H9 (cell line): ENCODE measurements at regions not wholly inside any gene's neighbourhood (a gene's known extent, or its start where the extent isn't known, plus 50 kb on each side); places are given as distances from the start of the nearest gene placed in this dataset.
"Not testable (repeated sequence)": the region's sequence is repeated elsewhere in the genome, so short reads cannot be mapped to it uniquely, and the experiment has no call there.

Experiments used
- DNase-seq: peaks from one replicate; pipeline ENCODE4 v3.0.0-alpha.2; 2017
- H2AFZ ChIP-seq: one replicate; pipeline ENCODE4 v1.6.1; 2013; ENCODE audit warnings: mild to moderate bottlenecking, low read length, control low read depth, moderate library complexity
- H2AK5ac ChIP-seq: 2 replicates; pipeline ENCODE4 v1.6.1; 2013; ENCODE audit warnings: low read length, control low read depth, mixed read lengths; ENCODE audit not compliant: insufficient read length
- H2BK120ac ChIP-seq: one replicate; pipeline ENCODE4 v1.6.1; 2013; ENCODE audit warnings: low read depth, mild to moderate bottlenecking, low read length, control low read depth, inconsistent platforms; ENCODE audit not compliant: poor library complexity, severe bottlenecking
- H2BK12ac ChIP-seq: 2 replicates; pipeline ENCODE4 v1.6.1; 2013; ENCODE audit warnings: low read length, control low read depth, mixed read lengths, low read depth; ENCODE audit not compliant: insufficient read length
- H2BK15ac ChIP-seq: 2 replicates; pipeline ENCODE4 v1.6.1; 2013; ENCODE audit warnings: low read depth, low read length, control low read depth
- H2BK20ac ChIP-seq: one replicate; pipeline ENCODE4 v1.6.1; 2013; ENCODE audit warnings: low read depth, mild to moderate bottlenecking, low read length, control low read depth, inconsistent platforms; ENCODE audit not compliant: poor library complexity, severe bottlenecking
- H2BK5ac ChIP-seq: 2 replicates; pipeline ENCODE4 v1.6.1; 2013; ENCODE audit warnings: low read length, control low read depth, mixed read lengths; ENCODE audit not compliant: insufficient read length
- H3K14ac ChIP-seq: 2 replicates; pipeline ENCODE4 v1.6.1; 2013; ENCODE audit warnings: low read length, control low read depth; ENCODE audit not compliant: insufficient read depth
- H3K18ac ChIP-seq: 2 replicates; pipeline ENCODE4 v1.6.1; 2013; ENCODE audit warnings: low read depth, mild to moderate bottlenecking, mixed read lengths, low read length, control low read depth; ENCODE audit not compliant: insufficient read length
- H3K23ac ChIP-seq: 2 replicates; pipeline ENCODE4 v1.6.1; 2013; ENCODE audit warnings: low read length, control low read depth, mixed read lengths, low read depth; ENCODE audit not compliant: insufficient read length
- H3K23me2 ChIP-seq: 2 replicates; pipeline ENCODE4 v1.6.1; 2013; ENCODE audit warnings: low read depth, mild to moderate bottlenecking, mixed read lengths, low read length, control low read depth; ENCODE audit not compliant: insufficient read length, poor library complexity, severe bottlenecking
- H3K27ac ChIP-seq: 2 replicates; pipeline ENCODE4 v1.5.1; 2013; ENCODE audit warnings: low read length, control low read depth, mixed read lengths, low read depth; ENCODE audit not compliant: insufficient read length
- H3K27me3 ChIP-seq: 2 replicates; pipeline ENCODE4 v1.6.1; 2013; ENCODE audit warnings: low read length, control low read depth, inconsistent platforms; ENCODE audit not compliant: insufficient read depth
- H3K4ac ChIP-seq: 2 replicates; pipeline ENCODE4 v1.6.1; 2013; ENCODE audit warnings: low read depth, mild to moderate bottlenecking, control low read depth, inconsistent platforms, low read length, moderate library complexity
- H3K4me1 ChIP-seq: 2 replicates; pipeline ENCODE4 v1.6.1; 2013; ENCODE audit warnings: low read length, control low read depth, inconsistent platforms; ENCODE audit not compliant: insufficient read depth
- H3K4me2 ChIP-seq: 2 replicates; pipeline ENCODE4 v1.6.1; 2013; ENCODE audit warnings: low read length, control low read depth, mixed read lengths; ENCODE audit not compliant: insufficient read length, insufficient read depth
- H3K56ac ChIP-seq: 2 replicates; pipeline ENCODE4 v1.6.1; 2013; ENCODE audit warnings: low read depth, mild to moderate bottlenecking, mixed read lengths, low read length, control low read depth; ENCODE audit not compliant: insufficient read length
- H3K79me1 ChIP-seq: 2 replicates; pipeline ENCODE4 v1.6.1; 2013; ENCODE audit warnings: low read depth, mild to moderate bottlenecking, moderate library complexity, low read length, control low read depth, inconsistent platforms; ENCODE audit not compliant: insufficient read depth, poor library complexity, severe bottlenecking
- H3K79me2 ChIP-seq: 2 replicates; pipeline ENCODE4 v1.6.1; 2013; ENCODE audit warnings: low read length, control low read depth, inconsistent platforms; ENCODE audit not compliant: insufficient read depth
- H3K9ac ChIP-seq: 2 replicates; pipeline ENCODE4 v1.6.1; 2013; ENCODE audit warnings: low read length, control low read depth, mixed read lengths; ENCODE audit not compliant: insufficient read length; ENCODE audit errors: extremely low read depth
- H3K9me3 ChIP-seq: one replicate; pipeline ENCODE4 v1.6.1; 2013; ENCODE audit warnings: low read depth, low read length, inconsistent platforms; ENCODE audit not compliant: control insufficient read depth
- H3T11ph ChIP-seq: one replicate; pipeline ENCODE4 v1.6.1; 2013; ENCODE audit warnings: mild to moderate bottlenecking, low read length, control low read depth, inconsistent platforms
- H4K20me1 ChIP-seq: one replicate; pipeline ENCODE4 v1.6.1; 2013; ENCODE audit not compliant: control insufficient read depth, insufficient read length, insufficient read depth
- H4K5ac ChIP-seq: 2 replicates; pipeline ENCODE4 v1.6.1; 2013; ENCODE audit warnings: low read depth, mild to moderate bottlenecking, mixed read lengths, low read length, control low read depth; ENCODE audit not compliant: insufficient read length
- H4K8ac ChIP-seq: replicated peaks from 2 replicates; pipeline ENCODE4 v1.6.1; 2013; ENCODE audit warnings: low read length, control low read depth, mixed read lengths, low read depth; ENCODE audit not compliant: insufficient read length
- H4K91ac ChIP-seq: 2 replicates; pipeline ENCODE4 v1.6.1; 2013; ENCODE audit warnings: low read depth, mild to moderate bottlenecking, moderate library complexity, mixed read lengths, low read length, control low read depth; ENCODE audit not compliant: insufficient read length
- H3K27ac Mint-ChIP-seq, 3 experiments: 2 replicates in 2 of 3; 3 replicates in 1 of 3; pipeline ENCODE4 v1.8.0; 2020 to 2021; ENCODE audit warnings: mixed read lengths in 3 of 3, mild to moderate bottlenecking in 1 of 3, moderate library complexity in 1 of 3
- H3K27me3 Mint-ChIP-seq: 2 replicates; pipeline ENCODE4 v1.8.0; 2021; ENCODE audit warnings: low read depth, mild to moderate bottlenecking, moderate library complexity, mixed read lengths
- H3K36me3 Mint-ChIP-seq, 3 experiments: 2 replicates in 2 of 3; 3 replicates in 1 of 3; pipeline ENCODE4 v1.8.0; 2020 to 2021; ENCODE audit warnings: low read depth in 3 of 3, mixed read lengths in 3 of 3; ENCODE audit not compliant: insufficient read depth in 1 of 3
- H3K4me1 Mint-ChIP-seq, 2 experiments: 2 replicates each; pipeline ENCODE4 v1.8.0; 2020; ENCODE audit warnings: mixed read lengths in 2 of 2
- H3K4me3 Mint-ChIP-seq, 2 experiments: 2 replicates in 1 of 2; 3 replicates in 1 of 2; pipeline ENCODE4 v1.8.0; 2020 to 2021; ENCODE audit warnings: mild to moderate bottlenecking in 2 of 2, mixed read lengths in 2 of 2, moderate library complexity in 1 of 2
- H3K9me3 Mint-ChIP-seq, 2 experiments: 2 replicates in 1 of 2; 3 replicates in 1 of 2; pipeline ENCODE4 v1.8.0; 2020; ENCODE audit warnings: mild to moderate bottlenecking in 2 of 2, mixed read lengths in 2 of 2, moderate library complexity in 1 of 2
- WGBS: extraction: QIAGEN DNeasy Blood & Tissue Kit; methylation state at CpG from one replicate; pipeline ENCODE4 v1.1.7; 2013; ENCODE audit warnings: missing lambda C conversion rate, low lambda C conversion rate, mixed read lengths; ENCODE audit not compliant: insufficient read length; ENCODE audit errors: extremely low coverage; 5-methylcytosine and 5-hydroxymethylcytosine counted together
- TF ChIP-seq, protein P1 (sequence below): fragments of 200-600 bp; sonication (generic); conservative IDR thresholded peaks from 3 replicates; pipeline ENCODE4 v1.8.0; 2021; ENCODE audit warnings: antibody characterized with exemption, mild to moderate bottlenecking

DNA sequence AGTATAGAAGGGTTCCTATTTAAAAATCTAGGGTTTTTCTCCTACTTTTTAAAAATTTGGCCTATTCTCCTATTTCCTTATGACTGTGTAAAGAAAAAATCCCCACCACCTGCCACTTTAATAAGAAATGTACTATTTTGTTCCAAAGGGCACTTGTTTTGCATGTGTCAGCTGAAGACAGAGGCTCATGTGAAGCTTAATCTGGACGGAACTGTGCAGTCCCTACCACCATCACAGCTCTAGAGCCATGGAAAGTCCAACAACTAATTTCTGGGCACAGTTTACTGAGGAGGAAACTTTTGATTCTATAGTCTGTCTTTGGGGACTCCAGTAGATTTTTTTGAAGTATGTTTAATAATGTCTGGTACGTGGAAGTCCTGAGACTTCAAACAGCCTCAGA lies 60.0 kb upstream of the AHI1 start:
- Histone ChIP-seq H2BK15ac (no peak overlapping the region), H3K79me1 (no peaks in the 10 kb centered on the region), H3K4ac (no peak overlapping the region), H2AFZ (no peak overlapping the region), H2BK12ac (no peak overlapping the region), H2BK120ac (no peak overlapping the region), H2AK5ac (no peak overlapping the region), H3K4me2 (no peak overlapping the region), H3T11ph (no peak overlapping the region), H2BK5ac (no peak overlapping the region), H4K20me1 (no peaks in the 10 kb centered on the region), H4K5ac (no peak overlapping the region), H3K27me3 (no peaks in the 10 kb centered on the region), H2BK20ac (no peak overlapping the region), H3K9ac (no peak overlapping the region), H3K23me2 (no peaks in the 10 kb centered on the region), H3K14ac (no peak overlapping the region), H3K4me1 (no peaks in the 10 kb centered on the region), H3K56ac (no peak overlapping the region), H3K27ac (no peak overlapping the region), H3K18ac (no peak overlapping the region), H3K79me2 (no peaks in the 10 kb centered on the region), H3K23ac (no peak overlapping the region), H3K9me3 (no peaks in the 10 kb centered on the region), H4K8ac (no peak overlapping the region), H4K91ac (no peak overlapping the region)
- H3K27me3 Mint-ChIP-seq: no peaks in the 10 kb centered on the region
- WGBS: no CpG with 5 or more reads among the region's 2 CpGs
- DNase-seq: no peak
- no peaks in the 10 kb centered on the region for H3K36me3 Mint-ChIP-seq
- TF ChIP-seq, protein P1, sequence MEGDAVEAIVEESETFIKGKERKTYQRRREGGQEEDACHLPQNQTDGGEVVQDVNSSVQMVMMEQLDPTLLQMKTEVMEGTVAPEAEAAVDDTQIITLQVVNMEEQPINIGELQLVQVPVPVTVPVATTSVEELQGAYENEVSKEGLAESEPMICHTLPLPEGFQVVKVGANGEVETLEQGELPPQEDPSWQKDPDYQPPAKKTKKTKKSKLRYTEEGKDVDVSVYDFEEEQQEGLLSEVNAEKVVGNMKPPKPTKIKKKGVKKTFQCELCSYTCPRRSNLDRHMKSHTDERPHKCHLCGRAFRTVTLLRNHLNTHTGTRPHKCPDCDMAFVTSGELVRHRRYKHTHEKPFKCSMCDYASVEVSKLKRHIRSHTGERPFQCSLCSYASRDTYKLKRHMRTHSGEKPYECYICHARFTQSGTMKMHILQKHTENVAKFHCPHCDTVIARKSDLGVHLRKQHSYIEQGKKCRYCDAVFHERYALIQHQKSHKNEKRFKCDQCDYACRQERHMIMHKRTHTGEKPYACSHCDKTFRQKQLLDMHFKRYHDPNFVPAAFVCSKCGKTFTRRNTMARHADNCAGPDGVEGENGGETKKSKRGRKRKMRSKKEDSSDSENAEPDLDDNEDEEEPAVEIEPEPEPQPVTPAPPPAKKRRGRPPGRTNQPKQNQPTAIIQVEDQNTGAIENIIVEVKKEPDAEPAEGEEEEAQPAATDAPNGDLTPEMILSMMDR: no peak
- no peak overlapping the region; a peak in 2 of 7 replicates for H3K27ac Mint-ChIP-seq
- 0 out of 4 replicates have a peak, but pooled peaks cover 0 to 3% of the 10 kb centered on the region in 2 experiments for H3K4me1 Mint-ChIP-seq
- no peak overlapping the region for H3K4me3 Mint-ChIP-seq
- H3K9me3 Mint-ChIP-seq: no peaks in the 10 kb centered on the region

- H2AK5ac ChIP-seq: not testable (repeated sequence)
Measured at GRCh38 chr6:135565605-135566004, 68.1 kb upstream of the AHI1 start.

More at GRCh38 chr6:135565605-135566004, 68.1 kb upstream of the AHI1 start:
- not testable (repeated sequence) for H3K14ac ChIP-seq, H4K20me1 ChIP-seq, H2BK5ac ChIP-seq, DNase-seq, H3K4me3 Mint-ChIP-seq, H3K9ac ChIP-seq, H3K4me1 ChIP-seq, H3K36me3 Mint-ChIP-seq, H2BK20ac ChIP-seq, H4K8ac ChIP-seq, H2BK12ac ChIP-seq, H3K9me3 ChIP-seq, H3K27me3 Mint-ChIP-seq, H3K4me1 Mint-ChIP-seq, H3K9me3 Mint-ChIP-seq, H4K91ac ChIP-seq, H3K79me2 ChIP-seq, H4K5ac ChIP-seq, H2BK120ac ChIP-seq, H3K18ac ChIP-seq, H3T11ph ChIP-seq, H3K4ac ChIP-seq, H3K27ac Mint-ChIP-seq, H2AFZ ChIP-seq, H3K4me2 ChIP-seq, H3K79me1 ChIP-seq, H2BK15ac ChIP-seq, H3K23ac ChIP-seq, H3K27me3 ChIP-seq, H3K56ac ChIP-seq, H3K27ac ChIP-seq, H3K23me2 ChIP-seq
- WGBS: no CpG with 5 or more reads among the region's 1 CpG
